D341Med (cell line): ENCODE measurements at regions not wholly inside any gene's neighbourhood (a gene's known extent, or its start where the extent isn't known, plus 50 kb on each side); places are given as distances from the start of the nearest gene placed in this dataset.
"Not testable (repeated sequence)": the region's sequence is repeated elsewhere in the genome, so short reads cannot be mapped to it uniquely, and the experiment has no call there.

ENCODE experiments used
- DNase-seq: peaks from one replicate; pipeline ENCODE4 v3.0.0; 2012; ENCODE audit warnings: low spot score

DNA sequence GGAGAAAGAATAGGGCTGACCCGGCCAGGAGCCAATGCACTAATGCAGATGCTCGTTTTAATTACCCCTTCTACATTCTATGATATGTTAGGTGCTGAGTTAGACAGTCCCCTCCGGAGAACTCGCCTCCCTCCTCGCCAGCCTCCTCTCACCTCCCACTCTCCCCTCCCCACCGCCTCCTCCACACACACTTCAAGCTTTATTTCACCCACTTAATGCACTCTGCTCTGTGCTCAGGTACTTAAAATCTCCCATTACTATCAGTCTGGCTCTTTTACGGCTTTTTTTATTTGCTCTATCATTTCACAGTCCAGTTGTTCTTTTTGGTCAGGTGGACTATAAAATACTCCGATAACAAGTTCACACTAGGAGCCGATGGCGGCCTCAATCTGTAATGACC, 231.6 kb downstream of the TEX36 start:
- DNase-seq, result no peak

- DNase-seq, result no peak
These were observed 232.7 kb downstream of the TEX36 start for GRCh38 chr10:125450218-125450617.

- DNase-seq, result no peak
These were observed 233.4 kb downstream of the TEX36 start for GRCh38 chr10:125449571-125449970.

- peak; percentile 51 for DNase-seq
These were observed 234.4 kb downstream of the TEX36 start for GRCh38 chr10:125448596-125448995.

GRCh38 chr10:125444790-125445189, 238.2 kb downstream of the TEX36 start:
- no peak for DNase-seq

DNA sequence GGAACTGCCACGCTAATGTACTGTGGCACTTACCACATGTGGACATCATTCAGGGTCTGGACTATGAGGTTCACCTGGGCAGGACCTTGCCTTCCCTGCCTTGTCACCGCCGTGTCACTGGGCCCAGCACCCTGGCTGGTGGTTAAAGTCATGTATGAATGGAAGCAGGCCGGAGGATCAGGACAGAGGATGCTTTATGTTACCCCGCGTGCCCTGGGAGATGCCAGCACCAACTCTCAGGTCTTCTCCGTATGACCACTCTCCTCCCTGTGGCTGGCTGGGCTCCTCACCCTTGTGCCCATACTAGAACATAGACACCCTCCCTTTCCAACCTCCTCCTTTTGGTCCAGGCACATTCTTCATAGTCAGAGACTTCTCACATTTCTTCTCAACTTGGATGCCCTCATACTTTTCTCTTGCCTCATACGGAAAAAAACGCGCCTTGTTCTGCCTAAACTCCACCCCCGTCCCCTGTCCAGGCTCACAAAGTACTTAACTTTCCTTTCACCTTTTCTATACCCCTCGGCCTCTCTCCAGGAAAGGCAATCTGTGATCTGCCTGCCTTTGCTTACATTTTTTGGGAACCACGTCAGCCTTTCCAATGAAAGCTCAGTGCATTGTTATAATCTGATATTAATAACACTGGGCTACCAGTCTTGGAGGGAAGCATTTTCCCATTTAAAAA, 240.0 kb downstream of the TEX36 start:
- no peak for DNase-seq

DNA sequence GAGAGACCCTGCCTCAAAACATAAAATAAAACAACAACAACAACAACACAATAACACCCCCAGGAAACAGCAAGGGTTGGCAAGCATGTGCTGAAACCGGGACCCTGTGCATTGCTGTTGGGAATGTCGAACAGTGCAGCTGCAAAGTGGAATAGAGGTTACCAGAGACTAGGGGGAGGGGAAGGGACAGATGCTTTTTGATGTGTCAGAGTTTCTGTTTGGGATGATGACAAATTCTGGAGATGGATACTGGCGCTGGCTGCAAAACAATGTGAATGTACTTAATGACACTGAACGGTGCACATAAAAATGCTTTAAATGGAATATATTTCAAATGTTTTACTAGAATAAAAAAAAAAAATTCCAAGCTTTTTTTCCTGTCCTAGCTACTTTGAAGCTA, 241.8 kb downstream of the TEX36 start:
- DNase-seq, result no peak

GRCh38 chr10:125431149-125431548, 251.8 kb downstream of the TEX36 start:
- DNase-seq, result no peak

GRCh38 chr10:125428054-125428453, 254.9 kb downstream of the TEX36 start:
- DNase-seq, result no peak

GRCh38 chr10:125424191-125424847, 258.6 kb downstream of the TEX36 start:
- no peak for DNase-seq

DNA sequence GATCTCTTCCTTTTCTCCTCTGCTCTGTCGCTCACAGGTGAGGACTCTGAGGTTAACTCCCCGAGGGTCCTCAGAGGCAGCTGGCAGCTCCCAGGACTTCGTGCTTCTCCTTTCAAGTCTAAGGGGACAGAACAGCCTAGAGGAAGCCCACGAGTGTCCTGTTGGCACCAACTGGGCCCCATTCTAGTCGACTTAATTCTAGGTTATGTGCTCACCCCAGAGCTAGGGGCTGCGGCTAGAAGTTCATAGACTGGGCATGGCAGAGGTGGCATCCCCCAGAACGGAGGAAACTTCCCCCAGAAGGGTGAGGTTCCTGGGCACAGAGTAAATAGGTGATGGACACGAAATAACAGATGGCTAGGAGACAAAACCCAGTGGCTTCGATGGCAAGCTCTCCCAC, 259.4 kb downstream of the TEX36 start:
- no peak for DNase-seq

DNA sequence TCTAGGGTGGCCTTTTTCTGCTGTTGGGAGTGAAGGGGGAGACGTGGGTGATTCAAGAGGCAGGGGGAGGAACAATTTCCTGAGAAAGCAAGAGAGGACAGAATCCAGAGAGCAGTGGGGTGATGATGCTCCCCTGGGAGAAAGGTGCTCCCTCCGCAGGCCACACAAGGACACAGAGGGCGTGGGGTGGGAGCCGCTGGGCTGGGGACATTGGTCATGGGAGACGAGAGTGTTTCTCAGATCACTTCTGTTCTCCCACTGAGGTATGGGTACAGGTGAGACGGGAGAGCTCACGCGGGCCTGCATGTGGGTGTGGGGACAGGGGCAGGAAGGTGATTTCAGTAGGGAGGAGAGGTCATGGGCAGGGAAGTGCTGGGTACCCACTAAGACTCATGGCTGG, 259.5 kb upstream of the CTBP2 start:
- no peak for DNase-seq

DNA sequence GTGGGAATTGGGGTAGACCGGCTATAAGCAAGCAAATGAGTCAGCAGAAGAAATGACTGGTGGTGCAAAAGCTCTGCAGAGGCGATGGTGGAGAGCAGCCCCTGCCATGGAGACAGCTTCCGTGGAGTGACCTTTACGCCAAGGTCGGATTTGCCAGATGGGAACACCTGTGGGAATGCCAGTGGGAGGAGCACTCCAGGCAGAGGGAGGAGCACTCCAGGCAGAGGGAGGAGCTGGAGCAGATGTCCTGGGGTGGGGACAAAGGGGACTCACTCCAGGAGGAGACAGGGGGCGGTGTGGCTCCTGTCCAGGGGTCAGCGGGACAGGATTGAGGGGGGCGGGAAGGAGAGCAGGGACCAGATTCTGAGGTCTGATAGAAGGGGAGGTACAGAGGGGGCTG, 258.8 kb upstream of the CTBP2 start:
- no peak for DNase-seq

DNA sequence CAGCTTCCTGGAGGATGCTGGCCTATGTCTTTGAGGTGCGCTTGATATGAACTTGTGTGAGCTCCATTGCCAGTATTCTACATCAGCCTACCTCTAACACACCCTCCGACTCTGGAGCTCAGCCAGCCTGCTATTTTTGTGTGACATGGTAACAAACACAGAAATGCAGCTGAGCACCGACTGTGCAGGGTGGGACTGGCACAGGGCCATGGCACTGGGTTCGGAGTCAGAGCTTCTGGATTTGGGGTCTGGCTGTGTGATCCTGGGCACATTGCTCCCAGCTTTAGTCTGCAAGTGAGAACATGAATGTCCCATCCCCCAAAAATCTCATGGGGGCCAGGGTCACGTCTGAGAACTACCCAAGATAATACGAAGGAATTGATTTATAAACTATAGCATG, 257.2 kb upstream of the CTBP2 start:
- DNase-seq, result no peak

DNA sequence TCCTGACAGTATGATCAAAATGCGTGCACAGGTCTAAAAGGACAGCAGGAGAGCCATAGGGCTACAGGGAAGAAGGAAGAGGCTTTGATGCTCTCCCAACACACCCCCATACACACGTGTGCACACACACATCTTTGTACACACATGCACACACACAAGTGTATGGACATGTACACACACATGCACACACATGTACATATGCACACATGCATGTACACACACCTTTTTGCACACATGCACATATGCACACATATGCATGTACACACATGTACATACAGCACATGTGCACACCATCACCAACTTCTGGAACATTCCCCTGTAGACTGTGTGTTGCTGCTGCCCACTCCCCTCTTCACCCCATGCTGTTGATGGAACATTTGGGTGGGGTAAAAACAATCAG, 255.6 kb upstream of the CTBP2 start:
- no peak for DNase-seq

DNA sequence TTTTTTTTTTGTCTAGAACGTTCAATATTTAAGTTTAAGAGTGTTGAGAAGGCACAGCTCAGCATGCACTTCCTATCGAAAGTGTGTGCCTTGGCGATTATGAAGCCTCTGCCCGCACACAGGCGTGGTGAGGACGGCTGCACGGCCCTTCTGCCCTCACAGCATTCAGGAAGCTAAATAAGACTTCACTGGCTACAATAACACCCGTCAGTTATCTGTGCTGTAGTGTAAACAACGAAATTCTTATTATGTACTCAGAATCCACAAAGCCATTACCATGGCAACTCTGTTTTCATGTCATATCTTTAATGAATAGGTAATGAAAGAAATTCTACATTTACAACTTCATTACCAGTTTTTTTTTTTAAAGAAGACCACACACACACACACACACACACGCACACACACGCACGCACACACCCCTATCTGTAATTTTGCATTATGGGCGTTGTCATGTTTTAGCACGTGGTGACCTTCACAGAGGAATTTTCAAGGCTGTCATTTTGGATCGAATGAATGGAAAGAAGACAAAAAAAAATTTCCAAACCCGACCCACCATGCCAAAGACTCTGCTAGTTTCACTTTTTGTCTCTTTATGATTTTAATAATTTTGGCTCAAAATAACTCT, 254.8 kb upstream of the CTBP2 start:
- DNase-seq, result no peak

GRCh38 chr10:125411724-125412123, 251.4 kb upstream of the CTBP2 start:
- DNase-seq, result no peak

DNA sequence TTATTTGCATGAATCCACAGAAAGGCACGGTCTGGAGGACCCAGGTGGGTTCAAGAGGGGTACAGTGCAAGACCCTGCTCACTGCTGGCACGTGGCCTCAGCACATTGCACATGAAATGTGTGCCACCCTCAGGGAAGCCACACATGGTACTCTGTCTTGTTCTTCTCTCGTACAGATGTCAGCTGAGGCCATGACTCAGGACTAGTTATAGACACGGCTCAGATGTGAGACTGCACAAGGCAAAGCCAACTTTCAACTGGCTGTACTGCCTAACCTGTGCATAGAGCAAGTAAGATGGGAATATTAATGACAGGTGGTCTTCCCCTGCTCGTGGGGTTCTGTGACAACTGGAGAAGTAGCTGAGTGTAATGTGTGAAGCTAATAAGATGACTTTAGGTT, 249.4 kb upstream of the CTBP2 start:
- no peak for DNase-seq

GRCh38 chr10:125407557-125407956, 247.2 kb upstream of the CTBP2 start:
- DNase-seq, result no peak

DNA sequence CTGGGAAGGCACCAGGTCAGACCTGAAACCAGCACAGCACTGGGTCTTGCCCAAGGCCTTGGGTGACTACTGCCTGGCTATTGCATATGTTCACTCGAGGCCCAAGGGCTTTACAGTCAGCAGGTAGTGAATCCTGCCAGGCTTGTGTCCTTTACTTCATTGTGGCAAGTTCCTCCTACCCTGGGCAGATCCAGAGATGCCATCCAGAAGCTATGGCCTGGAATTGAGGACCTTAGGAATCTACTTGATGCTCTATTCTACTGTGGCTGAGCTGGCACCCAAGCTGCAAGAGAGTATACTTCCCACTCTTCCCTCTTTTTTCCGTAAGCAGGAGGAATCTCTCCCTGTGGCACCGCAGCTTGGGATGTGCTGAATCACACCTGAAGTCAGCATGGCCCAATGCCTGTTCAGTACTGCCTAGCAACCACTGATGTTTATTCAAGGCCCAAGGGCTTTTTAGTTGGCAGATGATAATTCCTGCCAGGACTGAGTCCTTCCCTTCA, 246.7 kb upstream of the CTBP2 start:
- no peak for DNase-seq

- DNase-seq, result not testable (repeated sequence)
These were observed 244.5 kb upstream of the CTBP2 start for GRCh38 chr10:125404902-125405301.

DNA sequence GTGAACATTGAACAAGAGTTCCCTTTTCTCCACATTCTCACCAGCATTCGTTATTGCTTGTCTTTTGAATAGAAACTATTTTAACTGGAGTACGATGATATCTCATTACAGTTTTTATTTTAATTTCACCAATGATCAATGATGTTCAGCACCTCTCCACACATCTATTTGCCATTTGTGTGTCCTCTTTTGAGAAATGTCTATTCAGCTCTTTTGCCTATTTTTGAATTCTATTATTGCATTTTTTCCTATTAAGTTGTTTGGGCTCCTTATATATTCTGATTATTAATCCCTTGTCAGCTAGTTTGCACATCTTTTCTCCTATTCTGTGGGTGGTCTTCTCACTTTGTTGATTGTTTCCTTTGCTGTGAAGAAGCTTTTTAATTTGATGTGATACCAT, 241.1 kb upstream of the CTBP2 start:
- DNase-seq, result no peak

DNA sequence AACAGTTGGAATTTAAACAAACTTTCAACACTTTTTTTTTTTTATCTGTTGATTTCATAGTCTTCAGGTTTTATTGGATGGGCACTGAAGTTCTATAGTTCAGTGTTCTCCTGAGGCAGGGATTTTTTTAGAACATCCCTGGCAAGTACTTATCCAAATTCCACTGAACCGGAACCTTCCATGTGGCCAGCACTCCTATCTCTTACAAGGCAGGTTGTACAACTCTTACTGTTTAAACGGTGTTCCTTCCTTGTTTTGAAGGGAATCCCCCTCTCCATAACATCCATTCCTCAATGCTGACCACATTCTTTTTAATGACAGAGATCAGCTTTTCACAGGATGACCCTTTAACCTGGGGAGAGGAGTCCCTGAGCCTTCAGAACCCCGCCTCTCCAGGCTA, 238.9 kb upstream of the CTBP2 start:
- DNase-seq, result no peak
